PC-9 (cell line): ENCODE measurements at regions not wholly inside any gene's neighbourhood (a gene's known extent, or its start where the extent isn't known, plus 50 kb on each side); places are given as distances from the start of the nearest gene placed in this dataset.

ENCODE experiments used
- BruUV-seq: library from RNA; stranded (reverse); fragments of 400-500 nt; replicated peaks from 2 replicates; lab custom pipeline; 2021; lab: Mats Ljungman, UMichigan
- CTCF ChIA-PET: fragments of 300-600 bp; sonication (Branson Sonifier 250); formaldehyde crosslinking; loops from one replicate; lab custom pipeline; 2022; ENCODE audit warnings: antibody characterized with exemption; lab: Charles Lee
- POLR2A ChIA-PET: fragments of 300-600 bp; sonication (Branson Sonifier 250); formaldehyde crosslinking; loops from one replicate; lab custom pipeline; 2022; ENCODE audit warnings: antibody characterized with exemption; ENCODE audit not compliant: unreplicated experiment; lab: Charles Lee
- DNase-seq, 2 experiments: peaks; one replicate each; pipeline versions ENCODE4 v3.0.0 to v3.0.0-alpha.2; 2015 to 2022; ENCODE audit warnings: mixed read lengths in 1 of 2
- H2AFZ ChIP-seq: fragments of 200-600 bp; sonication (generic); 2 replicates; pipeline ENCODE4 v1.8.1; 2017; ENCODE audit warnings: antibody characterized with exemption
- H3F3A ChIP-seq: fragments of 200-600 bp; sonication (generic); 2 replicates; pipeline ENCODE4 v1.8.1; 2017; ENCODE audit warnings: antibody characterized with exemption, mild to moderate bottlenecking, low read depth; ENCODE audit not compliant: insufficient read depth
- H3K27ac ChIP-seq: fragments of 200-600 bp; sonication (generic); 2 replicates; pipeline ENCODE4 v1.6.1; 2016; ENCODE audit warnings: mixed run types
- H3K27me3 ChIP-seq: fragments of 200-600 bp; sonication (generic); 2 replicates; pipeline ENCODE4 v1.6.1; 2016; ENCODE audit warnings: low read depth, mixed run types; ENCODE audit not compliant: insufficient read depth
- H3K36me3 ChIP-seq: fragments of 200-600 bp; sonication (generic); 2 replicates; pipeline ENCODE4 v1.6.1; 2016; ENCODE audit warnings: low read depth, mixed run types
- H3K4me1 ChIP-seq: fragments of 200-600 bp; sonication (generic); replicated peaks from 2 replicates; pipeline ENCODE4 v1.6.1; 2016; ENCODE audit warnings: mixed run types; ENCODE audit not compliant: insufficient read depth
- H3K4me2 ChIP-seq: fragments of 200-600 bp; sonication (generic); 2 replicates; pipeline ENCODE4 v1.6.1; 2017; ENCODE audit warnings: mixed run types
- H3K4me3 ChIP-seq: fragments of 200-600 bp; sonication (generic); 2 replicates; pipeline ENCODE4 v1.6.1; 2016; ENCODE audit warnings: mixed run types
- H3K79me2 ChIP-seq: fragments of 200-600 bp; sonication (generic); 2 replicates; pipeline ENCODE4 v1.6.1; 2017; ENCODE audit warnings: low read depth, mixed run types
- H3K9me2 ChIP-seq: fragments of 200-600 bp; sonication (generic); 2 replicates; pipeline ENCODE4 v1.8.1; 2017; ENCODE audit warnings: mild to moderate bottlenecking; ENCODE audit not compliant: insufficient read depth
- H3K9me3 ChIP-seq: fragments of 200-600 bp; sonication (generic); 2 replicates; pipeline ENCODE4 v1.8.1; 2016; ENCODE audit warnings: low read depth; ENCODE audit not compliant: insufficient read depth
- H4K20me1 ChIP-seq: fragments of 200-600 bp; sonication (generic); 2 replicates; pipeline ENCODE4 v1.8.1; 2017; ENCODE audit not compliant: insufficient read depth
- EZH2 ChIP-seq: fragments of 200-600 bp; sonication (generic); IDR thresholded peaks from 2 replicates; pipeline ENCODE4 v1.8.0; 2017; ENCODE audit warnings: antibody characterized with exemption, low read depth
- intact Hi-C: fragments of 100-400 bp; cut with micrococcal nuclease; formaldehyde crosslinking; loops from one replicate; pipeline ENCODE4 v1.10.0; 2022; ENCODE audit not compliant: unreplicated experiment
- TF ChIP-seq, protein P1 (sequence below): fragments of 200-600 bp; sonication (generic); conservative IDR thresholded peaks from 2 replicates; pipeline ENCODE4 v1.6.1; 2017; ENCODE audit warnings: mixed run types, antibody characterized with exemption, mild to moderate bottlenecking, moderate library complexity

DNA sequence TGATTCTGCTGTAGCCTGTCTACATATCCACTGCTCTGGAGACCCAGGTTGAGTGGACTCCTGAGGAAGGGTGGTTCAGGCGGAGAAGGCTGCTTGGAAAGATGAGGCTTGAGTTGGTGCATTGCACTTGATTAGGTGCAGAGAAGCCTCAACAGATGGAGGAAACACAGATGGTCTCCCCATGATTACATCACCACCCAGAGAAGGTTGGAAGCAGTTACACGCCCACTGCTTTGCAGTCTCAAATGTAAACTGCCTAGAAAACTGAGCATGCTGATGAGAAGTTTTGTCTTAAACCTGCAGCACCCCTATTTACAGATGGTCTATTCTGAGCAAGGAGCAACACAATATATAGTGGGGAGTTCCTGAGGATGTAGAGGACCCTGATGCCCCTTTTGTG lies 266.6 kb downstream of the PIK3R1 start:
- BruUV-seq: no TSS peak
- intact Hi-C loops: no loop called here
- H3K4me1 ChIP-seq: no peaks in the 10 kb centered on the region

DNA sequence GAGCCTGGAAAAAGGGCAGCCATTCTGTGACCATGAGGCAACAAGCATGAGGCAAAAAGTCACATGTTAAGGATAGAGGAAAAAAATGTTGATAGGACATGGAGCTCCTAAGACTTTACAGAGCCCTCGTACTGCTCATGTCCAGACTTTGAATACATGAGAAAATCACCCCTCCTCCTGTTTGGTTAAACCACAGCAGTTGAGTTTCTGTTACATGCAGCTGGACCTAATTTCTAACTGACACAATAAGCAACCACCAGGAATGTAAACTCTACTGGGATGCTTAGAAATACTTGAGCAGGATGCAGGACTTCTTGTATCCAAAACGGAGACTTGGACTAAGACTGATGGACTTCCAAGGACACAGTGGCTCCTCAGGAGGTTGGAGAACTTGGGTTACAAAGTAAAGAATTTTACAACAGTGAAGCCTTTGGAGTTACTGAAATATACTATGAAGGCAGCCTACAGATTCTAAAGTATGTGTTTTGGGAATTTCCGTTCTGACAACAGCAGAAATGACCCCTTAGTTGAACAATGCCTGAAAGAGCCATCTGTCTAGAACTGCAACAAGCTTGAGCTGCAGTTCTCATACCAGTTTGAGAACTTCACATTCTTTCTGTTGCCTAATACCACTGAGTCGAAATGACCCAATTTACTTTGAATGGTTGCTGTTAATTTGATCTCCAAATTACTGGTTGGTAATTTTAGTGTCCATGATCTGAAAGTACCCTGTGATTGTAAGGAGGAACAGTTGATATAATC lies 268.9 kb downstream of the PIK3R1 start:
- ChIA-PET CTCF (interaction anchor here (0.7 kb wide), 1 partner anchor 59 kb away, joined by 4 read pairs; no protein-coding TSS in a partner anchor), POLR2A (no interaction called here)
- Histone ChIP-seq H3K4me2 (no peak overlapping the region), H3K9me2 (no peaks in the 10 kb centered on the region), H2AFZ (no peak overlapping the region), H3F3A (no peaks in the 10 kb centered on the region), H3K27ac (no peak overlapping the region), H3K36me3 (no peaks in the 10 kb centered on the region), H4K20me1 (no peaks in the 10 kb centered on the region), H3K9me3 (0 out of 2 replicates have a peak, but pooled peaks cover 4% of the 10 kb centered on the region), H3K4me1 (no peaks in the 10 kb centered on the region), H3K79me2 (no peaks in the 10 kb centered on the region), H3K4me3 (no peak overlapping the region), H3K27me3 (no peaks in the 10 kb centered on the region)
- TF ChIP-seq EZH2: no peak
- TF ChIP-seq, protein P1, sequence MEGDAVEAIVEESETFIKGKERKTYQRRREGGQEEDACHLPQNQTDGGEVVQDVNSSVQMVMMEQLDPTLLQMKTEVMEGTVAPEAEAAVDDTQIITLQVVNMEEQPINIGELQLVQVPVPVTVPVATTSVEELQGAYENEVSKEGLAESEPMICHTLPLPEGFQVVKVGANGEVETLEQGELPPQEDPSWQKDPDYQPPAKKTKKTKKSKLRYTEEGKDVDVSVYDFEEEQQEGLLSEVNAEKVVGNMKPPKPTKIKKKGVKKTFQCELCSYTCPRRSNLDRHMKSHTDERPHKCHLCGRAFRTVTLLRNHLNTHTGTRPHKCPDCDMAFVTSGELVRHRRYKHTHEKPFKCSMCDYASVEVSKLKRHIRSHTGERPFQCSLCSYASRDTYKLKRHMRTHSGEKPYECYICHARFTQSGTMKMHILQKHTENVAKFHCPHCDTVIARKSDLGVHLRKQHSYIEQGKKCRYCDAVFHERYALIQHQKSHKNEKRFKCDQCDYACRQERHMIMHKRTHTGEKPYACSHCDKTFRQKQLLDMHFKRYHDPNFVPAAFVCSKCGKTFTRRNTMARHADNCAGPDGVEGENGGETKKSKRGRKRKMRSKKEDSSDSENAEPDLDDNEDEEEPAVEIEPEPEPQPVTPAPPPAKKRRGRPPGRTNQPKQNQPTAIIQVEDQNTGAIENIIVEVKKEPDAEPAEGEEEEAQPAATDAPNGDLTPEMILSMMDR: no peak
- DNase-seq: no peak
- BruUV-seq: no TSS peak
- intact Hi-C loops: no loop called here

More for the DNA sequence above, 266.6 kb downstream of the PIK3R1 start:
- no peak for DNase-seq
- H3K27me3 ChIP-seq: no peaks in the 10 kb centered on the region
- no peak for TF ChIP-seq EZH2
- TF ChIP-seq, protein P1: no peak
- H3K27ac ChIP-seq: no peak overlapping the region
- ChIA-PET CTCF (no interaction called here), POLR2A (no interaction called here)
- H3K9me2 ChIP-seq: no peaks in the 10 kb centered on the region
- H3K36me3 ChIP-seq: no peaks in the 10 kb centered on the region
- no peaks in the 10 kb centered on the region for H3F3A ChIP-seq
- no peaks in the 10 kb centered on the region for H3K9me3 ChIP-seq
- H3K4me2 ChIP-seq: no peak overlapping the region
- H2AFZ ChIP-seq: no peak overlapping the region
- no peaks in the 10 kb centered on the region for H4K20me1 ChIP-seq
- no peaks in the 10 kb centered on the region for H3K79me2 ChIP-seq
- no peak overlapping the region for H3K4me3 ChIP-seq

DNA sequence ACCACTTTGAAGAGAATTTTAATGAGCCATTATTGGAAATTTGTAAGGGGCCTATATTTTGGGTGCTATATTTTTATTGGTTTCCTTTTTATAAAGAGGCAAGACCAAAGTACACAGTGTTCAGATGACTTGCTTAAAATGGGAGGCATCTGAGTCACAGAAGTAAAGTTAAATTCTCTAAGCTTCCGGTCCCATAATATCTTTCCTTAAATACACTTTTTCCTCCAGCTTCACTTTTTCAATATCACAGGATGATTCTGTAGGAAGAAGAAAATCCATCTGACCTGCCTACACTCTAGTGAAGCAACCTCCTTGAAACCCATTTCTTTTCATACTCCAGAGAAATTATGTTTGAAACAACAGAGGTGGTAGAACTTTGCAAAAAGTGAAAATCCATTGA lies 274.0 kb downstream of the PIK3R1 start:
- Histone ChIP-seq H4K20me1 (no peaks in the 10 kb centered on the region), H3K4me1 (no peaks in the 10 kb centered on the region), H3K36me3 (no peaks in the 10 kb centered on the region), H2AFZ (no peak overlapping the region), H3K4me2 (no peak overlapping the region), H3K4me3 (no peak overlapping the region), H3K9me3 (0 out of 2 replicates have a peak, but pooled peaks cover 4% of the 10 kb centered on the region), H3F3A (no peaks in the 10 kb centered on the region), H3K79me2 (no peaks in the 10 kb centered on the region), H3K9me2 (no peaks in the 10 kb centered on the region), H3K27ac (no peak overlapping the region), H3K27me3 (no peaks in the 10 kb centered on the region)
- no TSS peak for BruUV-seq
- TF ChIP-seq, protein P1: no peak
- TF ChIP-seq EZH2: no peak
- intact Hi-C loops: no loop called here
- no peak for DNase-seq
- POLR2A ChIA-PET: no interaction called here
- CTCF ChIA-PET: interaction anchor here (0.6 kb wide), 1 partner anchor 404 kb away, joined by 3 read pairs; no protein-coding TSS in a partner anchor
